GM18951 (cell line): ENCODE measurements at regions not wholly inside any gene's neighbourhood (a gene's known extent, or its start where the extent isn't known, plus 50 kb on each side); places are given as distances from the start of the nearest gene placed in this dataset.

Experiments
- POLR2A ChIP-seq: IDR thresholded peaks from 4 replicates; pipeline ENCODE4 v1.6.1; 2011; ENCODE audit warnings: mild to moderate bottlenecking; ENCODE audit not compliant: insufficient read length, insufficient read depth; ENCODE audit errors: extremely low read depth
- in situ Hi-C: fragments of 300-500 bp; cut with MboI; formaldehyde crosslinking; loops from one replicate; pipeline ENCODE4 v1.12.0; 2022; ENCODE audit warnings: low sequenced_read_pairs, mixed read lengths, inconsistent platforms; ENCODE audit not compliant: unreplicated experiment

DNA sequence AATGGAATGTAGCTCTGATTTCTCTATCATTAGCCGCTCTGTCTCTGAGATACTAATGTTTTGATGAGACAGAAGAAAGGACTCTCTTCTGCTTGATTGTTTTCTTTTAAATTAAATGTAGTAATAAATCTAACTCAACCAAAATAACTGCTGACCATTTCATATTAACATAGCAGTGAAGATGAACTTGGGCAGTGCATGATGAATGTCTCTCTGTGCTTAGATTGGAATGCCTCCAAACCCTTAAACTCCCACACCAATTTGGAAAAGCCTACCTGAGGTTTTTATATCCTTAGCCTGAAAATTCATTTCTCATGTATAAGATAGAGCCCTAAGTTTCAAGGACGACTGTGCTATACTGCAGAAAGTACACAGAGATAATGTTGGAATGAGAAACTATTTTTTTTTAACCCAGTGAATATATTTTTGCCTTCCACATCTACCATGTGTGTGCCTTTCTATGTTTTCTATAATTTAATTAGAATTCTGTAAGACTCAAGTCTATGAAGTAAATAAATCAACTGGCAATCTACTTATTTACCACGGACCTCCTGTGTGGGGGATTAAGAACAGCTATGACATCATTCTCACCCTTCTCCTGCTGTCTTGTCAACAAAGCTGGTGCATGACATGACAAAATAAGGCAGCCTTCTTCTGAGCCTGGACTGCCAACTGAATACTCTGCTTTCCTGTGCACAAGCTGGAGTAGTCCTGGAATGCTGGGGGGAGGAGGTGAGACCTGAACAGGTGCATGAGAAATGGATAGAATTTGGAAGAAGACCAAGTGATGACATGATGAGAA is 155.5 kb downstream of the FGF9 start:
- in situ Hi-C loops, result no loop called here
- no peak for TF ChIP-seq POLR2A

DNA sequence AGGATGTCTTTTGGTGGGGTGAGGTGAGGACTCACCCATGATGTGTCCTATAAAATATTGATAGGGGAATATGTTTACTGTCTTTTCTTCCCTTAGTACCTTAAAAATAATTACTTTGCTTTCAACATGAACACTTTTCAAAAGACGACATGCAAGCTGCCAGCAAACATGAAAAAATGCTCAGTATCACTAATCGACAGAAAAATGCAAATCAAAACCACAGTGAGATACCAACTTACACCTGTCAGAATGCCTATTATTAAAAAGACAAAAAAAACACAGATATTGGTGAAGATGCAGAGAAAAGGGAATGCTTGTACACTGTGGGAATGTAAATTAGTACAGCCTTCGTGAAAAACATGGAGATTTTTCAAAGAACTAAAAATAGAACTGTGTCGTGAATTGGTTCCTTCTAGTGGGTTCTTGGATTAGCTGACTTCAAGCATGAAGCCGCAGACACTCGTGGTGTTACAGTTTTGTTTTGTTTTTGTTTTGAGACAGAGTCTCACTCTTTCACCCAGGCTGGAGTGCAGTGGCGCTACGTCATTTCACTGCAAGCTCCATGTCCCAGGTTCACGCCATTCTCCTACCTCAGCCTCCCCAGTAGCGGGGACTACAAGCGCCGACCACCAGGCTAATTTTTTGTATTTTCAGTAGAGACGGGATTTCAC is 160.9 kb downstream of the FGF9 start:
- in situ Hi-C loops, result no loop called here

DNA sequence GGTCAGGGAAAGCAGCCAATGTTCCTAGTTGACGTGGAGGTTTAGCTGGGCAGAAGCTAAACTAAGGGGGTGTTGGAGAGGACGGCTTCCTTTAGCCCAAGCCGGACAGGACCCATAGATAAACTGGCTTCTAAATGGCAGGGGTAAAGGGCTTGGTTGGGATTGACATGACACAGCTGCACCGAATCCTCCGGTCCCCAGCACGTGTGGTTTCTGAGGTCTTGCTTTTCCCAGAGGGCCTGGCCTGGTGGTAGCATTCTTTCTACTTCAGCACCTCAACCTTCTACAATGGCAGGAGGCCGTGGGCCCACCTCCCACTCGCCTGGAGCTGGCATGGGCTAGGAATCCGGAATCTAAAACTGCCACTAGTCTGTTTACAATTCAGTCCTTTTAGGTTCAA is 163.0 kb downstream of the FGF9 start:
- in situ Hi-C loops, result no loop called here

More for the DNA sequence above, 160.9 kb downstream of the FGF9 start:
- no peak for TF ChIP-seq POLR2A

DNA sequence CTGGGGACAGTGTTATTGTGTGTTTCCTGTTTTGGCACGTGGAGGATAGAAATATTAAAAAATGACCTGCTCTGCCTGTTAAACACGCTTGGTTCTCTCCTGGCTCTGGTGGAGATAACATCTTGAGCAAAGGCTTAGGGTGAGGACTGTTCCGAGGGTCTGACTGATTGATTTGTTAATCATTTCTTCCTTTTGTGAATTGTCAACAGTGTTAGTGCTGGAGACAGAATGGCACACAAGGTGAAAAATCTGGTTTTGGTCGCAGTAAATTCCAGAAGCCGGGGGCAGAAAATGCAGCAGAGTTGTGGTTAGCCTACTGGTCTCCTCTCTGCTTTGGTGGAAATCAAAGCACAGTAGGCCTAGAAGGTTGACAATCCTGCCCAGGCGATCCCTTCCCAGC is 163.6 kb downstream of the FGF9 start:
- TF ChIP-seq POLR2A, result no peak
- in situ Hi-C loops, result no loop called here

More for the DNA sequence above, 163.0 kb downstream of the FGF9 start:
- TF ChIP-seq POLR2A, result no peak

DNA sequence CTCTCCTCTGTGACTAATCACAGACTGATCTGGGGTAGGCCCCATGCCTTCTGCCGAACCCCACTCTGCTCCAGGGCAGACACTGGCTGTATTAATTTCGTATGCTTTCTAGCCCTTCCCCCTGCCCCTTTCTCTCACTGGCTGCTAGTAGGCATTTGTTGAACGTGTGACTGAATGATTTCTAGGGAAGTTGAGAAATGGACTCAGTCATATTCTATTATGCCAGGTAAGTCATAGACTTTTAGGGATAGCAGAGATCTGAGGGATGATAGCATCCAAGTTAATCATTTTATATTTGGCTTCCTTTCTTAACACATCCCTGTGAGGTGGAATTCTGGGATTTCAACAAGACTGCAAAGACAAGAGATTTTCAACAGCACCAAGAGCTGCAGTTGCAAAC is 166.4 kb downstream of the FGF9 start:
- in situ Hi-C loops, result no loop called here
- TF ChIP-seq POLR2A, result no peak

DNA sequence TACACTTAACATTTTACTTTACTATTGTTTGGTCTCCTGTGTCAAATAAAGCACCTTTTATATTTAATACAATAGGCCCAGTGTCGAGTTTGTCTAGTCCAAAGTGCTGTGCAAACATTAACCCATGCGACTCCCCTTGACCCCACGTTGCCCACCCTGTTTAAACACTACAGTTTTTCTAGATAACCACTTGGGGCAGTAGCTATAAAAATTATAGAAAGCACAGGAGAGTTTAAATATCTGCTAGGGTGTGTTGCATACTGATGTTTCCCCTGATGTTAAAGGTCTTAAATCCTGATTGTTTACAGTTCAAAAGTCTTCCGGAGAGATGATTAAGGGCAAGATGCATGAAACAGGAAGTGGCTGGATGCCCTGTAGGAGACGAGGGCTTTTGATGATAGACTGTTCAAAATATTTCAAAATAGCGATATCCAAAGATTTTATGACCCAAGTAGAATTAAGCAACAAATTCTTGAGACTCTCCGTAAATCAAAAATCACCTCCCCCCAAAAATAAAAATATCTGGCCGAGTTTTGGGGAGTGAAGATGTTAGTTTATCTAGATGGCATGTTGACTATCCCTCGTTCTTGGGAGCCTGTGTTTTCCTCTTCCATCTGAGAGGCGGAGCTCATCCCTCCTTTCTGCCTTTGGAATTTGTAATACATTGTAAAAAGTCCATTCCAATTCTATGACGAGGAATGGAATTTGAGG is 167.1 kb downstream of the FGF9 start:
- no peak for TF ChIP-seq POLR2A
- in situ Hi-C loops, result no loop called here

DNA sequence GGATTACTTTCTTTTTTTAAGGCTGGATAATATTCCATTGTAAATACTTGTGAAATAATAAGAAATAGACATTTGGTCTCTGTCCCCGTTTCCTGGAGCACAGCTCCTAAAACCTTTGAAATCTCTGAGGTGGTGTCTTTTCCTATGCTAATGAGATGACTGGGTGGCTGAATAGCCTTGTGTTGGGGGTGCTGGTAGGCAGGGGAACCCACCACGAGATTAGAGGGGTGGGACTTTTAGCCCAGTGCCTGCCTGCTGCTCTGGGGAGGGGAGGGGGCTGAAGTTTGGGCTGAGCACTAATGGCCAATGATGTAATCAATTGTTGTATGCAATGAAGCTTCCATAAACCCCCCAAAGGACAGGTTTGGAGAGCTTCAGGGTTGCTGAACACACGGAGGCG is 175.7 kb downstream of the FGF9 start:
- in situ Hi-C loops, result no loop called here
- no peak for TF ChIP-seq POLR2A

DNA sequence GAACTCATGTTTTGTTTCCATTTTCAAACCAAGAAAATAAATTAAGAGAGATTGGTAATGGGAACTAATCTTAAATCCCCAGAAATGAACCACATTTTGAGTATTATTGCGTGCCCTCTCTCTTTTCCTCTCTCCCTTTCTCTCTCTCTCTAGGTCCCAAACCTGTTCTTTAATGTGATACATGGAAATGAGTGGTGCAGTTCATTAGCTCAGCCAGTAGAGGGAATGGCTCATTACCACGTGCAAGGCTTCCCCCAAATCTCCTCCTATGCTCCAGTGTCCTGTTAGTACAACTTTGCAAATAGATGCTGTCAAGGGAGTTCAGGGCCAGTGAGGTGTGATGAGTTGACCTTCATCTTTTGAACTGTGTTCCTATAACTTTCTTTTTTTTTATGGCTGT is 178.4 kb downstream of the FGF9 start:
- TF ChIP-seq POLR2A, result no peak
- in situ Hi-C loops, result no loop called here

DNA sequence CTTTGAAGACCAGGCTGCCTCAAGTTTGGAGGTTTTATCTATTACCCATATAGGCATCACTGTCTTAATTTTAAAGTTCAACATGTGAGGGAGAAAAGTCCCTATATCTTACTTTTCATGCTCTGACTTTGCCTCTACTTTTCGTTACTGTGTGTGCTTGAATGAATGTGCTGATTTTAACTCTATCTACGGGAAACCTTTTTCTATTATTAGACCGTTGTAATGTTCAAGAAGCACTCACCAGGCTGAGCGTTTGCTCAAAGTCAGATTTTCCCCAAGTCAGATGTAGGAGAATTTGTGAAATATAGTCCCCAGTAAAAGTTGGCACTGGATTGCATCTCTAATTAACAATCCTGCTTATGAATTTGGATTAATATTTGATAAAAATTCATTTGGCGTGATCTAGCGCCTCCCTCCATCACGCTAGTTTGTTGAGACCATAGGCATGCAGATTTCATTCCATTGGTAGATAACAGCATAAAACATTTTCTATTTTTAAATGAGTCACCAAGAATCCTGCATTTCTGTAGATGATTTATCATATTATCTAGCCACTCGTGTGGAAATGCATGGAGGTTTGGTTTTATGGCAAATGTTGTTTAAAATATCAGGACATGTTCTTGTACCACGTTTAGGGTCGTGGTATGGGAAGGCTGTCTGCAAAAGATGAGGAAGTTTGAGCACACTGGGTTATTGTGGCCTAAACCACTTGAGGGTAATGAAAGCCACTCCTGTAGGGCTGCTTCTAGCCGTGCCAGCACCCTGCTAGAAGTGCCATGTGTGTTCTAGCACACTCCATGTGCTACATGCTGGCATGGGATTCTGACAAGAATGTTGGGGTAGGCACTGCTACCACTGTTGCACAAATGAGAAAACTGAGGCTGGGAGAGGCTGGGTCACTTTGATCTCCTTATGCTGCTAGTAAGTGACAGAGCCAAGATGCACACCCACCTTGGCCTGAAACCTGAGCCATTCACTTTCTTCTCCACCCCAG is 179.4 kb downstream of the FGF9 start:
- in situ Hi-C loops, result no loop called here
- no peak for TF ChIP-seq POLR2A

DNA sequence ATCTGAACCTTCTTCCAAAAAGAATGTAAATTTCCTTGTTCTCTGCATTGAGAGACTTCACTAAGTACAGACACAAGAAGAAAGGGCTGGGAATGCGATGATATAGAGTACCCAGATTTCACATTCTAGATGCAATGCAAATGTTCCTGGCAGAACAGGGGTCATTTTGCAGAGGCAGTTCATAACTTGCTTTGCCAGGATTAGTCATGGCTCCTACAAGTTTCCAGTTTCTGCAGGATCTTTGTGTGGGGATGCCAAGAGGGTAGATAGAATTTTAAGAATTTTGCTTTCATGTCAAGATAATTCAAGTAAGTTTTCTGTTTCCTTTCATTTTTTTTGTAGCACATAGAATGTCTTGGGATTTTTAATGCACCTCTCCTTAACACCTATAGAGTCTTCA is 181.2 kb downstream of the FGF9 start:
- in situ Hi-C loops, result no loop called here
- no peak for TF ChIP-seq POLR2A

DNA sequence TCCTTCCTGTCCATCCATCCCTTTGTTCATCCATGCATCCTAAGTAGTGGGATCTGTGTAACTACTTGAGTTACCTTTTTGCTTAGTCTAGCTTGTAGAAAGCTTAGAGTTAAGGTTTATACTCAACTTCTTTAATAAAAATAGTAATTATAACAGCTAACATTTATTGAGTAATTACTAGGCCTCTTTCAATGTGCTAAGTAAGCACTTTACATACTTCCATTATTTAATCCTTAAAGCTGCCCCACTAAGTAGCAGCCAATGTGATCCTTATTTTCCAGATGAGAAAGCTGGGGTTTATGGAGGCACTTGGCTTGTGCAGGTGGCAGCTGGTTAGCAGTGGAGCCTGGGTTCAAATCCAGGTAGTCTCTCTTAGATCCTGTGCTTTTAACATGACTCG is 182.9 kb downstream of the FGF9 start:
- no peak for TF ChIP-seq POLR2A
- in situ Hi-C loops, result no loop called here

DNA sequence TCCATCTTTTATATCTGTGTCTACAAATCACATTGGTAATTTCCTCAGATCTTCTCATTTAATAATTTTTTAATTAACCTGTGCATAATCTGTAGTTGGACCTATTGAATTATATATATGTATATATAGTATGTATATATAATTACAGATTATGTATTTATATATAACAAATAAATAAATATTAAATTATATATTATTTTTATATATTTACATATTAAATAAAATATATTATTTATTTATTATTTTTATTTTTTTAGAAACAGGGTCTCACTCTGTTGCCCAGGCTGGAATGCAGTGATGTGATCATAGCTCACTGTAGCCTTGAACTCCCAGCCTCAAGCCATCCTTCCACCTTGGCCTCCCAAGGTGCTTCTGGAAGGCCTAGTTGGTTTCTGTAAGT is 197.9 kb downstream of the FGF9 start:
- in situ Hi-C loops, result no loop called here

More for the DNA sequence above, 197.9 kb downstream of the FGF9 start:
- TF ChIP-seq POLR2A, result no peak
